K562 (cell line): ENCODE measurements at regions not wholly inside any gene's neighbourhood (a gene's known extent, or its start where the extent isn't known, plus 50 kb on each side); places are given as distances from the start of the nearest gene placed in this dataset.

Experiments used
- ATAC-seq: fragments of 200-7000 bp; cut with Tn5 transposase; 3 replicates; pipeline ENCODE4 v1.9.1; 2020; ENCODE audit warnings: moderate library complexity
- BruUV-seq: library from RNA; stranded (reverse); fragments of 400-500 nt; replicated peaks from 2 replicates; lab custom pipeline; 2021; lab: Mats Ljungman, UMichigan
- CTCF ChIA-PET: fragments of 300-600 bp; formaldehyde crosslinking; extraction: SDS; loops from one replicate; lab custom pipeline; 2021; ENCODE audit warnings: low intra/inter-chr PET ratio; lab: Yijun Ruan, JAX
- POLR2A ChIA-PET: fragments of 300-600, 350-650 bp; sonication (Branson Sonifier 250); formaldehyde crosslinking; extraction: SDS; loops from one replicate; lab custom pipeline; 2021; ENCODE audit warnings: antibody characterized with exemption, inconsistent platforms; lab: Yijun Ruan, JAX
- DNase-seq, 4 experiments: peaks; one replicate each; pipeline versions ENCODE4 v3.0.0 to v3.0.0-alpha.2; 2011 to 2018; ENCODE audit warnings: low spot score in 3 of 4, mixed read lengths in 3 of 4; ENCODE audit errors: extremely low read depth in 1 of 4
- FAIRE-seq: peaks from 2 replicates; lab custom pipeline; 2011; peaks lifted over from hg19 to GRCh38; lab: Jason Lieb, UNC
- H2AFZ ChIP-seq: 2 replicates; pipeline ENCODE4 v1.6.0; 2011; ENCODE audit warnings: low read depth, low read length, control low read depth, inconsistent platforms
- H3K27ac ChIP-seq: fragments of 200-600 bp; 3 replicates; pipeline ENCODE4 v1.8.0; 2011; ENCODE audit warnings: low read depth, mild to moderate bottlenecking, control low read depth, inconsistent platforms, low read length, moderate library complexity, mixed read lengths; ENCODE audit errors: extremely low read depth
- H3K27me3 ChIP-seq, 2 experiments: fragments of 300-600 bp in 1 of 2; 2 replicates in 1 of 2; 3 replicates in 1 of 2; pipeline versions ENCODE4 v1.6.0 to v1.8.0; 2011; ENCODE audit warnings: inconsistent platforms in 2 of 2, low read length in 2 of 2, mild to moderate bottlenecking in 1 of 2, mixed read lengths in 1 of 2, moderate library complexity in 1 of 2; ENCODE audit not compliant: control insufficient read depth in 2 of 2, insufficient read depth in 2 of 2
- H3K36me3 ChIP-seq: fragments of 300-600 bp; 3 replicates; pipeline ENCODE4 v1.8.0; 2011; ENCODE audit warnings: mild to moderate bottlenecking, low read length, inconsistent platforms; ENCODE audit not compliant: control insufficient read depth, insufficient read depth
- H3K4me1 ChIP-seq, 2 experiments: fragments of 200-600 bp in 1 of 2; replicated peaks in 1 of 2; 2 replicates in 1 of 2; 3 replicates in 1 of 2; pipeline versions ENCODE4 v1.5.1 to v1.8.0; 2011; ENCODE audit warnings: inconsistent platforms in 2 of 2, low read length in 2 of 2, mild to moderate bottlenecking in 1 of 2, mixed read lengths in 1 of 2, moderate library complexity in 1 of 2; ENCODE audit not compliant: control insufficient read depth in 2 of 2, insufficient read depth in 2 of 2
- H3K4me2 ChIP-seq: 2 replicates; pipeline ENCODE4 v1.6.1; 2011; ENCODE audit warnings: low read length, control low read depth, inconsistent platforms, mixed read lengths; ENCODE audit not compliant: insufficient read depth
- H3K4me3 ChIP-seq: fragments of 200-600 bp; sonication (generic), shearing (Covaris generic); 2 replicates; pipeline ENCODE4 v1.5.1; 2016; ENCODE audit warnings: control low read depth, inconsistent platforms
- H3K79me2 ChIP-seq: fragments of 200-600 bp; 3 replicates; pipeline ENCODE4 v1.8.0; 2011; ENCODE audit warnings: low read length, inconsistent platforms; ENCODE audit not compliant: control insufficient read depth, insufficient read depth
- H3K9ac ChIP-seq, 2 experiments: 2 replicates each; pipeline versions ENCODE4 v1.6.0 to v1.6.1; 2011; ENCODE audit warnings: low read depth in 2 of 2, low read length in 2 of 2, control low read depth in 1 of 2, inconsistent platforms in 1 of 2, mild to moderate bottlenecking in 1 of 2, mixed read lengths in 1 of 2; ENCODE audit not compliant: insufficient read depth in 1 of 2
- H3K9me1 ChIP-seq: one replicate; pipeline ENCODE4 v1.6.0; 2011; ENCODE audit warnings: inconsistent platforms, mild to moderate bottlenecking, low read length, moderate library complexity; ENCODE audit not compliant: control insufficient read depth, insufficient read depth
- H3K9me3 ChIP-seq: replicated peaks from 2 replicates; pipeline ENCODE4 v1.5.1; 2011; ENCODE audit warnings: low read depth, low read length, inconsistent platforms; ENCODE audit not compliant: control insufficient read depth, insufficient read depth
- H4K20me1 ChIP-seq: replicated peaks from 2 replicates; pipeline ENCODE4 v1.6.1; 2011; ENCODE audit warnings: low read length, inconsistent platforms, mixed read lengths; ENCODE audit not compliant: control insufficient read depth, insufficient read depth
- EHMT2 ChIP-seq: fragments of 450-650 bp; IDR thresholded peaks from 2 replicates; pipeline ENCODE4 v1.6.1; 2018; ENCODE audit warnings: antibody characterized with exemption
- ETV5 ChIP-seq: sonication (generic); formaldehyde crosslinking; IDR thresholded peaks from 2 replicates; pipeline ENCODE4 v1.4.0; 2020; ENCODE audit warnings: low read depth, mild to moderate bottlenecking, missing genetic modification reagents
- HCFC1 ChIP-seq: IDR thresholded peaks from 2 replicates; pipeline ENCODE4 v1.6.1; 2012; ENCODE audit warnings: low read depth, low read length, improper control_type of control experiment
- HDGF ChIP-seq: fragments of 450-650 bp; IDR thresholded peaks from 2 replicates; pipeline ENCODE4 v1.6.1; 2016
- HNRNPH1 ChIP-seq: fragments of 200-400 bp; formaldehyde crosslinking; optimal IDR thresholded peaks from 2 replicates; pipeline ENCODE3; 2017; ENCODE audit warnings: low read depth, mild to moderate bottlenecking, low read length, moderate library complexity
- HNRNPUL1 ChIP-seq: fragments of 200-400 bp; formaldehyde crosslinking; IDR thresholded peaks from 2 replicates; pipeline ENCODE4 v1.6.1; 2017; ENCODE audit warnings: low read length
- NELFE ChIP-seq: IDR thresholded peaks from 2 replicates; pipeline ENCODE4 v1.6.1; 2011; ENCODE audit warnings: mild to moderate bottlenecking; ENCODE audit not compliant: insufficient read depth, insufficient read length
- PHTF2 ChIP-seq: fragments of 250-450 bp; sonication (Bioruptor Pico); IDR thresholded peaks from 2 replicates; pipeline ENCODE4 v1.5.0; 2021; ENCODE audit warnings: mild to moderate bottlenecking
- PREB ChIP-seq: sonication (generic); formaldehyde crosslinking; IDR thresholded peaks from 2 replicates; pipeline ENCODE4 v1.8.1; 2023; ENCODE audit warnings: mild to moderate bottlenecking, missing genetic modification reagents
- RBM25 ChIP-seq: fragments of 200-400 bp; formaldehyde crosslinking; IDR thresholded peaks from 2 replicates; pipeline ENCODE4 v1.6.1; 2018; ENCODE audit warnings: low read length, low read depth, moderate library complexity; ENCODE audit not compliant: severe bottlenecking
- RBM39 ChIP-seq: fragments of 200-400 bp; formaldehyde crosslinking; optimal IDR thresholded peaks from 2 replicates; pipeline ENCODE3; 2018; ENCODE audit warnings: low read depth, low read length
- SMAD1 ChIP-seq: fragments of 150-350 bp; IDR thresholded peaks from 2 replicates; pipeline ENCODE4 v1.6.1; 2014; ENCODE audit warnings: low read length, low read depth; ENCODE audit not compliant: partially characterized antibody
- SMARCB1 ChIP-seq: IDR thresholded peaks from 2 replicates; pipeline ENCODE4 v1.6.1; 2011; ENCODE audit warnings: improper control_type of control experiment, low read depth; ENCODE audit not compliant: insufficient read length
- TAF15 ChIP-seq: fragments of 200-400 bp; formaldehyde crosslinking; IDR thresholded peaks from 2 replicates; pipeline ENCODE4 v1.6.1; 2017; ENCODE audit warnings: mild to moderate bottlenecking, low read depth, low read length, moderate library complexity
- TBL1XR1 ChIP-seq, 2 experiments: IDR thresholded peaks; 2 replicates each; pipeline ENCODE4 v1.6.1; 2012; ENCODE audit warnings: improper control_type of control experiment in 2 of 2, low read length in 2 of 2, mild to moderate bottlenecking in 1 of 2
- ZBTB7A ChIP-seq: IDR thresholded peaks from 2 replicates; pipeline ENCODE4 v1.6.1; 2011; ENCODE audit warnings: low read depth, mild to moderate bottlenecking, low read length, moderate library complexity, borderline replicate concordance; ENCODE audit not compliant: control insufficient read depth
- ZNF12 ChIP-seq: sonication (generic); formaldehyde crosslinking; IDR thresholded peaks from 2 replicates; pipeline ENCODE4 v1.4.0; 2020; ENCODE audit warnings: mild to moderate bottlenecking, missing genetic modification reagents
- ZNF133 ChIP-seq: fragments of 250-450 bp; sonication (Bioruptor Pico); IDR thresholded peaks from 2 replicates; pipeline ENCODE4 v1.4.0; 2020; ENCODE audit warnings: mild to moderate bottlenecking
- ZNF583 ChIP-seq: fragments of 250-450 bp; sonication (Bioruptor Pico); IDR thresholded peaks from 2 replicates; pipeline ENCODE4 v1.4.0; 2020
- ZNF586 ChIP-seq: fragments of 450-650 bp; formaldehyde crosslinking; conservative IDR thresholded peaks from 2 replicates; pipeline ENCODE4 v1.4.0; 2020; ENCODE audit warnings: mild to moderate bottlenecking, moderate library complexity
- ZZZ3 ChIP-seq: fragments of 450-650 bp; IDR thresholded peaks from 2 replicates; pipeline ENCODE4 v1.6.1; 2016; ENCODE audit warnings: antibody characterized with exemption, mild to moderate bottlenecking, moderate library complexity
- WGBS: fragments of 100-300 bp; shearing (Covaris generic); methylation state at CpG from one replicate; pipeline ENCODE4 v1.1.6; 2016; ENCODE audit warnings: low coverage, mixed read lengths; ENCODE audit not compliant: insufficient coverage; ENCODE audit errors: missing lambda C conversion rate; 5-methylcytosine and 5-hydroxymethylcytosine counted together
- in situ Hi-C: fragments of 300-500 bp; cut with MboI; formaldehyde crosslinking; loops from 4 replicates; pipeline ENCODE4 v1.15.0; 2018; ENCODE audit warnings: inconsistent platforms, mixed read lengths
- intact Hi-C: fragments of 100-400 bp; cut with micrococcal nuclease; formaldehyde crosslinking; loops from 2 replicates; pipeline ENCODE4 v1.14.2; 2022

GRCh38 chr3:35987386-35987785, 348.1 kb downstream of the ARPP21 start:
- Histone ChIP-seq H3K36me3 (no peaks in the 10 kb centered on the region), H2AFZ (no peak overlapping the region), H3K9me1 (no peaks in the 10 kb centered on the region), H3K27me3 (no peaks in the 10 kb centered on the region), H3K9ac (no peak overlapping the region), H3K4me2 (no peak overlapping the region)
- POLR2A ChIA-PET = no interaction called here
- no peak for FAIRE-seq
- BruUV-seq = no TSS peak
- TF ChIP-seq RBM39 = no peak
- no peak for TF ChIP-seq ZNF583 (CRISPR knock-in tag)
- no peak for TF ChIP-seq HNRNPUL1
- TF ChIP-seq ZNF12 (CRISPR knock-in tag) = no peak
- no peak for TF ChIP-seq HNRNPH1
- no peak for TF ChIP-seq SMARCB1
- TF ChIP-seq PHTF2 = no peak
- no peak for TF ChIP-seq TAF15
- TF ChIP-seq, all 486 proteins: peak for 0
- H3K4me1 ChIP-seq = no peaks in the 10 kb centered on the region
- no peaks in the 10 kb centered on the region for H3K79me2 ChIP-seq
- H3K27ac ChIP-seq = no peak overlapping the region
- no peaks in the 10 kb centered on the region for H3K9me3 ChIP-seq
- H4K20me1 ChIP-seq = no peaks in the 10 kb centered on the region
- in situ Hi-C loops = no loop called here
- DNase-seq (no peak), ATAC-seq (no peak)
- no peak overlapping the region for H3K4me3 ChIP-seq
- intact Hi-C loops = no loop called here
- CTCF ChIA-PET = no interaction called here

GRCh38 chr3:35992041-35992440, 352.7 kb downstream of the ARPP21 start:
- Histone ChIP-seq H3K4me3 (no peak overlapping the region), H2AFZ (no peak overlapping the region), H3K4me1 (no peaks in the 10 kb centered on the region), H3K9me1 (no peaks in the 10 kb centered on the region), H3K36me3 (no peaks in the 10 kb centered on the region), H4K20me1 (no peaks in the 10 kb centered on the region), H3K9ac (no peak overlapping the region), H3K27ac (no peak overlapping the region), H3K9me3 (no peaks in the 10 kb centered on the region), H3K79me2 (no peaks in the 10 kb centered on the region), H3K4me2 (no peak overlapping the region), H3K27me3 (no peaks in the 10 kb centered on the region)
- ChIA-PET CTCF (no interaction called here), POLR2A (no interaction called here)
- FAIRE-seq (no peak), ATAC-seq (no peak), DNase-seq (no peak)
- intact Hi-C loops = no loop called here
- no TSS peak for BruUV-seq
- TF ChIP-seq EHMT2 = no peak
- TF ChIP-seq ZZZ3 = no peak
- TF ChIP-seq PREB (CRISPR knock-in tag) = no peak
- no peak for TF ChIP-seq TBL1XR1 (IDR thresholded peaks at IDR 0.05; ENCODE audit: low read length in 2 of 2)
- TF ChIP-seq RBM25 = no peak
- no peak for TF ChIP-seq ZNF133
- no peak for TF ChIP-seq HCFC1
- no peak for TF ChIP-seq ZNF586 (CRISPR knock-in tag)
- no peak for TF ChIP-seq SMAD1
- TF ChIP-seq HDGF = no peak
- TF ChIP-seq NELFE = no peak
- no peak for TF ChIP-seq ETV5 (CRISPR knock-in tag)
- TF ChIP-seq ZBTB7A = no peak
- in situ Hi-C loops = no loop called here
- WGBS = 2% methylated on average over 2 of the region's 2 CpGs
